ENCODE measurements at regions not wholly inside any gene's neighbourhood (a gene's known extent, or its start where the extent isn't known, plus 50 kb on each side); places are given as distances from the start of the nearest gene placed in this dataset.

- H3K4me1 Mint-ChIP-seq (ENCODE audit: unreplicated experiment): no peaks in the 10 kb centered on the region
- H3K9me3 Mint-ChIP-seq (ENCODE audit: unreplicated experiment): peaks cover 48% of the 10 kb centered on the region
- TF ChIP-seq CTCF (IDR thresholded peaks at IDR 0.05): no peak
These were observed 300.5 kb downstream of the FGF13 start for GRCh38 chrX:138411048-138411447.

More at GRCh38 chrX:138411048-138411447, 300.5 kb downstream of the FGF13 start:
- Mint-ChIP-seq H3K27me3 (ENCODE audit: unreplicated experiment) (no peaks in the 10 kb centered on the region), H3K36me3 (ENCODE audit: unreplicated experiment) (no peaks in the 10 kb centered on the region), H3K4me3 (ENCODE audit: unreplicated experiment) (no peak overlapping the region), H3K27ac (ENCODE audit: unreplicated experiment) (no peak overlapping the region)
- DNase-seq (ENCODE audit: extremely low spot score, unreplicated experiment): no peak
